ENCODE measurements at regions not wholly inside any gene's neighbourhood (a gene's known extent, or its start where the extent isn't known, plus 50 kb on each side); places are given as distances from the start of the nearest gene placed in this dataset.
"Not testable (repeated sequence)": the region's sequence is repeated elsewhere in the genome, so short reads cannot be mapped to it uniquely, and the experiment has no call there.

DNA sequence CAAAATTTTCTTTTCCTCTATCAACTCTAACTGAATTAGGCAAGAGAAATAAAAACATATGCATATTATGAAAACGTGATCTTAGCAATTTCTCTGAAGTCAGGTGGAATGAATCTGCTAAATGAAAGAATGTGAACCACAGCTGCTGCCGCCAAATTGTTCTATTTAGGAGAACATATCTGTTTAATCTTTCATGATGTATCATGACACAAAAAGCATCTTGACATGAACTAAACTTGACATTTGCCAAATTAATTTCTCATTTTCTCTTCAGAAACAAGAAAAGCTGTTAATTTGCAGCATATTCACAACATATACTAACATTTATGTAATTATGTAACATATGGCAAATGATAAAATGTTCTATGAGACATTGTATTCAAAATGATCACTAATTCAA, 1237.9 kb downstream of the TECRL start:
- Mint-ChIP-seq H3K27me3 (no peaks in the 10 kb centered on the region), H3K36me3 (no peaks in the 10 kb centered on the region), H3K9me3 (ENCODE audit: low read depth) (peaks cover 7% of the 10 kb centered on the region), H3K27ac (no peak overlapping the region), H3K4me1 (ENCODE audit: low read depth) (no peaks in the 10 kb centered on the region), H3K4me3 (no peak overlapping the region)

DNA sequence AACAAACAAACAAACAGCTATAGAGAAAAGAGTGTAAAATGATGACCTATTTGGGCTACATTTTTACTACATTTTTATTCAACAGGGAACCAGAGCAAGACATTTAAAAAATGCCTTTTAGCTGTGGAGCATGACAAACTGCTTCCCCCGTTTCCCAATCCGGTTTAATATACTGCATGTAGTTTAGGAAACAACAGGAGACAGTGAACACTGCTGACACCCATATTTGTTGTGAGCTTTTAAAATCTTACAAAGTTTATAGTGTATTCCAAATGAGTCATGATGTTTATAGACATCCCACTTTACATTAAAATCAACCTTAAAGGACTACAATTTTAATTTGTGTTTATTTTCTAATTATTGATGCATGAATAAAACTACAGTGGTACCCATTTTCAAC, 1238.3 kb downstream of the TECRL start:
- H3K9me3 Mint-ChIP-seq (ENCODE audit: low read depth) = peaks cover 7% of the 10 kb centered on the region
- no peaks in the 10 kb centered on the region for H3K36me3 Mint-ChIP-seq
- no peak overlapping the region for H3K4me3 Mint-ChIP-seq
- H3K4me1 Mint-ChIP-seq (ENCODE audit: low read depth) = no peaks in the 10 kb centered on the region
- H3K27me3 Mint-ChIP-seq = no peaks in the 10 kb centered on the region
- no peak overlapping the region for H3K27ac Mint-ChIP-seq

DNA sequence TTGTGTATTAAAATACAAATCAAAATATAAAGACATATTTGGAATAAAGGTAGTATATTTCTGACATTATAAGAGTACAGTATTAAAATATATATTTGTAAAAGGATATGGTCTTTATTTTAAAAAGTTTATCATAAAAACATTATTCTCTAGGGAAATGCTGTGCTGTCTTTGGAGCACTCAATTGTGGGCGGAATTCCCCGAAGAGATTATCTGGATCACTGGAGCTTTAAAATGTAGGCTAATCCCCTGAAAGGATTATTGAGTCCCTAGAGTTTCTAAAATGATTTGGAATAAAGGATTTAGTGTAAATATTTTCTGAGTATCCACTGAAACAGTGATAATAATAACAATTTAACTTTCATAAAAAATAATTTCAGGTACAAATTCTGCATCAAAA, 1239.4 kb downstream of the TECRL start:
- Mint-ChIP-seq H3K9me3 (ENCODE audit: low read depth) (peaks cover 7% of the 10 kb centered on the region), H3K36me3 (no peaks in the 10 kb centered on the region), H3K27ac (no peak overlapping the region), H3K4me1 (ENCODE audit: low read depth) (no peaks in the 10 kb centered on the region), H3K4me3 (no peak overlapping the region), H3K27me3 (no peaks in the 10 kb centered on the region)

DNA sequence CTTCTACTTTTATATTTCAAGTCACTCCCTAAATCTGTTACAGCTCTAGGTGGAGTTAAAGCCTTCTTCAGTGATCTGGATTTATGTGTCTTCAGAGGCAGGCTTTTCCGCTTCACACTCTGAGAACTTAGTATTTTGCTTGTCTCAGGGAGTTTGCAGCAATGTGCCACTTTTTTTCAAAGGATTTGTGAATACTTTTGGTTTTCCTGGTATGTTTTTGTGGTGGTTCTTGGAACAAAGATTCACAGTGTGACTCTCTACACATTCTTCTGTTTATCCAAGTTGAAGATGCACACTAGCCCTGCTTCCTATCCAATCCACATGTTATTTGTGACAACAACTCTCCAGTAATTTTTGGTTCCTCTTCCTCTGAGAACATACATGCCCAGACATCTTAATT, 1253.7 kb downstream of the TECRL start:
- Mint-ChIP-seq H3K4me1 (ENCODE audit: low read depth) (no peaks in the 10 kb centered on the region), H3K27ac (no peak overlapping the region), H3K9me3 (ENCODE audit: low read depth) (peaks cover 22% of the 10 kb centered on the region), H3K4me3 (no peak overlapping the region), H3K36me3 (no peaks in the 10 kb centered on the region), H3K27me3 (no peaks in the 10 kb centered on the region)

DNA sequence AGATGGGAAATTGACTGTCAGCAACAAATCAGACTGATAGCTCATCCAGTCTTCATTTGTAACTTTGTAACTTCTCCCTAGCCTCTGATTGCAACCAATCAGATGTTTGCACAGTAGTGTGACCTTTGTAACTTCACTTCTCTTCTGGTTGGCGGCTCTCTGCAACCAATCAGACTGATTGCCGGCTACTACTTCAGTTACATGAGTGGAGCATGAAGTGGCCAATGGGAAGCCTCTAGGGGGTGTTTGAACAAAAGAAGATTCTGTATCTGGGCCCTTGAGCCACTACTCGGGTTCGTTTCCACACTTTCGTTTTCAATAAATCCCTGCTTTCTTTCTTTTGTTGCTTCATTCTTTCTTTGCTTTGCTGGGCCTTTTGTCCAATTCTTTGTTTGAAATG, 1285.8 kb downstream of the TECRL start:
- Mint-ChIP-seq H3K27me3 (no peaks in the 10 kb centered on the region), H3K9me3 (ENCODE audit: low read depth) (peaks cover 11% of the 10 kb centered on the region), H3K4me1 (ENCODE audit: low read depth) (no peaks in the 10 kb centered on the region), H3K4me3 (no peak overlapping the region), H3K27ac (no peak overlapping the region), H3K36me3 (no peaks in the 10 kb centered on the region)

DNA sequence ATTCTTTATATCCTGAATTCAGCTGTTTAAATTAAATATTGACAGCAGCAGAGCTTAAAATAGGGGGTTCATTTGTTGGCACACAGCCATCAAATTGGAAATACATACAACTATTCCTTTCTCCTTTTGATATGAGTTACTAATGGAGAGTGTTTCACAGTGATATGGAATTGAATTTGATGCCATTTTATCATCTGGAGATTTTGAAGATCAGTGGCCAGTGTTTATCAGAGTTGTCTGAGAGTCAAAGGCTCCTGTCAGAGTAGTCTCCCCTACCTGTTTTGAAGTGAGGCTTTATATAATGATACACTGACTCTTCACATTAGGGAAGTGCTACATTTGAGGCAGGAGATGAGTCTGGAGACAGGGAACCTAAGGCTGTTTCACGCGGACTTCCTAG, 1286.3 kb downstream of the TECRL start:
- Mint-ChIP-seq H3K27ac (no peak overlapping the region), H3K4me3 (no peak overlapping the region)

DNA sequence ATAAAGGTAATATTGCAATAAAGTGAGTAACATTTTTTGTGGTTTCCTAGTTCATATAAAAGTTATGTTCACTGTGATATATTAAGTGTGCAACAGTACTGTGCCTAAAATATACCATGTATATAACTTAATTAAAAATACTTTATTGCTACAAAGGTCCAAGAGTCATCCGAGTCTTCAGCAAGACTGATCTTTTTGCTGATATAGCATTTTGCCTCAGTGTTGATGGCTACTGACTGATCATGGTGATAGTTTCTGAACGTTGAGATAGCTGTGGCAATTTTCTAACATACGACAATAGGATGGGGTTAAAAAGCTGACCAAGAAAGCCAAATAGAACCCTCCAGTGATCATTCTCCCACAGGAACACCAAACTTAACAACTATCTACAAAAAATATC, 1302.7 kb downstream of the TECRL start:
- H3K36me3 Mint-ChIP-seq = no peaks in the 10 kb centered on the region
- H3K4me1 Mint-ChIP-seq (ENCODE audit: low read depth) = no peaks in the 10 kb centered on the region
- H3K9me3 Mint-ChIP-seq (ENCODE audit: low read depth) = peaks cover 6% of the 10 kb centered on the region
- H3K27ac Mint-ChIP-seq = no peak overlapping the region
- no peaks in the 10 kb centered on the region for H3K27me3 Mint-ChIP-seq
- no peak overlapping the region for H3K4me3 Mint-ChIP-seq

More for the DNA sequence above, 1286.3 kb downstream of the TECRL start:
- H3K36me3 Mint-ChIP-seq = no peaks in the 10 kb centered on the region
- no peaks in the 10 kb centered on the region for H3K27me3 Mint-ChIP-seq
- H3K9me3 Mint-ChIP-seq (ENCODE audit: low read depth) = peaks cover 11% of the 10 kb centered on the region
- no peaks in the 10 kb centered on the region for H3K4me1 Mint-ChIP-seq (ENCODE audit: low read depth)

DNA sequence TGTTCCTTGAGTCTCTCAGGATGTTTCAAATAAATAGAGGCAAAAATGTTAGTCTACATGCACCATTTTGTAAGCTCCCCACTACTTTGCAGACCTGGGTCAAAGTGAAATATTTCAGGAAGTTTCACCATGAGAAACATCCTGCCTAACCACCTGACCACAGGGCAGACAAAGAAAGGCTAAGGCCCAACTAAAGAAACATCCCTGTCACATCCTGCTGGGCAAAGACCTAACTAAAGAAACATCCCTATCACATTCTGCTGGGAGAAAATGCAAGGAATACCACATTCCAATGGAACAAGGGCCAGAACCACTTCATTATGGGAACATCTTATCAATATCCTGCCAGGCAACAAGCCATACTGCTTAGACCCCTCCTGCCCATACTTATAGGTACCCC, 1303.4 kb downstream of the TECRL start:
- no peaks in the 10 kb centered on the region for H3K4me1 Mint-ChIP-seq (ENCODE audit: low read depth)
- no peak overlapping the region for H3K4me3 Mint-ChIP-seq
- H3K27me3 Mint-ChIP-seq = no peaks in the 10 kb centered on the region
- no peaks in the 10 kb centered on the region for H3K36me3 Mint-ChIP-seq
- peaks cover 6% of the 10 kb centered on the region for H3K9me3 Mint-ChIP-seq (ENCODE audit: low read depth)
- H3K27ac Mint-ChIP-seq = no peak overlapping the region

DNA sequence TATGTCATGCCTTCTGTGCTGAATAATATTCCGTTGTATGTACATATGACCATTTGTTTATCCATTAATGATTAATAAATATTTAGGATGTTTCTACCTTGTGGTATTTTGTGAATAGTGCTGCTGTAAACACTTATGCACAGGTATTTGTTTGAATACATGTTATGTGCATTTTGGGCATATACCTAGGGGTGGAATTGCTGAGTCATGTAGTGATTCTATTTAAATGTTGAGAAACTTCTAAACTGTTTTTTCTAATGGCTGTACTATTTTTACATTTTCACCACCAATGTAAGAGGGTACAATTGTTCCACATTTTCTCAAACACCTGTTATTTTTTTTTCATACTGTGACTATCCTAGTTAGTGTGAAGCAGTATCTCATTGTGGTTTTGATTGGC, 1318.6 kb downstream of the TECRL start:
- H3K36me3 Mint-ChIP-seq = no peaks in the 10 kb centered on the region
- H3K9me3 Mint-ChIP-seq (ENCODE audit: low read depth) = peaks cover 9% of the 10 kb centered on the region
- H3K27ac Mint-ChIP-seq = no peak overlapping the region
- H3K4me1 Mint-ChIP-seq (ENCODE audit: low read depth) = no peaks in the 10 kb centered on the region
- H3K4me3 Mint-ChIP-seq = no peak overlapping the region
- no peaks in the 10 kb centered on the region for H3K27me3 Mint-ChIP-seq

DNA sequence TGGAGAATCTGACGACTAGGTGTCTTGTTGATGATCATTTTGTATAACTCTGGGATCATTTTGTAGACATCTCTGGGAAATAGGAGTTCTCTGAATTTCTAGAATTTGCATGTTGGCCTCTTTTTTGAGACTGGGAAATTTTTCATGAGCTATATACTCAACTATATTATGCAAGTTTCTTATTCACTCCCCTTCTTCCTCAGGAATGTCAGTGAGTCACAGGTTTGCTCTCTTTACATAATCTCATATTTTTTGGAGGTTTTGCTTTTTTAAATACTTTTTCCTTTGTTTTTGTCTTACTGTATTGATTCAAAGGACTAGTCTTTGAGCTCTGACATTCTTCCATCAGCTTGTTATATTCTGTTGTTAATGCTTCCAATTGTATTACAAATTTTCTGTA, 1324.2 kb downstream of the TECRL start:
- Mint-ChIP-seq H3K36me3 (no peaks in the 10 kb centered on the region), H3K4me1 (ENCODE audit: low read depth) (no peaks in the 10 kb centered on the region), H3K27ac (no peak overlapping the region)

DNA sequence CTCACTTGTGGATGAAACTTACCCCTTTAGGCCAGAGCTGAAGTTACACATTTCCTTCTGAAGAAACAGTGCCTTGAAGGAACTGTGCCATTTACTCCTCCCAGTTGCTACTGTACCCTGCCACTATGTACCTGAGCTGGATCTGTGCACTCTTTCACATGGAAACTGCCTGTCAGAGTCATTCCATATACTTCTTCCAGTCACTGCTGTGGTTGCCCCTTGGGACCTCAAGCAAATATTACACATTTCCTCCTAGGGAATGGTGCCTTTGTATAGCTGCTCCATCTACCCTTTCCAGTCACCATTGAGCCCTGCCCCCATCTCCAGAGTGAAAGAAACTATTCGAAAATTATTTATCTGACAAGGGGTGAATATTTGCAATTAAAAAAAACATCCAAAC, 1328.3 kb downstream of the TECRL start:
- Mint-ChIP-seq H3K4me3 (no peak overlapping the region), H3K27ac (no peak overlapping the region), H3K36me3 (no peaks in the 10 kb centered on the region), H3K4me1 (ENCODE audit: low read depth) (no peaks in the 10 kb centered on the region), H3K9me3 (ENCODE audit: low read depth) (peaks cover 4% of the 10 kb centered on the region), H3K27me3 (no peaks in the 10 kb centered on the region)

More for the DNA sequence above, 1324.2 kb downstream of the TECRL start:
- H3K27me3 Mint-ChIP-seq = no peaks in the 10 kb centered on the region
- no peak overlapping the region for H3K4me3 Mint-ChIP-seq
- H3K9me3 Mint-ChIP-seq (ENCODE audit: low read depth) = peaks cover 5% of the 10 kb centered on the region

DNA sequence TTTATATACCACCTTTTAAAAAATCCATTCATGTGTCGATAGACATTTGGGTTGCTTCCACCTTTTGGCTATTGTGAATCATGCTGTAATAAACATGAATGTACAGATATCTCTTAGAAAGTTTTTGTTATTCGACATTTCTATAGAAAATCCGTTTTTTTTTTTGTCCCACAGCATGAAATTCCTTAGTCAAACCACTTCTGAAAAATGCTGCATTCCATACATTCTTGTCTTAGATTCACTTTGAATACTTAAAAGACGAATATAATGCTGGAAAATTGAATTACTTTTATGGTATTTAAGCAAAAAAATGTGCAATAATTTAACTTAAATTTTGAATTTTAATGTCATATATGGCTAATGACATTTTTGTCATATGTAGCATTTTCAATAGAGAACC, 1345.5 kb downstream of the TECRL start:
- Mint-ChIP-seq H3K36me3 (no peaks in the 10 kb centered on the region), H3K9me3 (ENCODE audit: low read depth) (peaks cover 23% of the 10 kb centered on the region), H3K27ac (no peak overlapping the region), H3K4me3 (no peak overlapping the region), H3K4me1 (ENCODE audit: low read depth) (no peaks in the 10 kb centered on the region), H3K27me3 (no peaks in the 10 kb centered on the region)

DNA sequence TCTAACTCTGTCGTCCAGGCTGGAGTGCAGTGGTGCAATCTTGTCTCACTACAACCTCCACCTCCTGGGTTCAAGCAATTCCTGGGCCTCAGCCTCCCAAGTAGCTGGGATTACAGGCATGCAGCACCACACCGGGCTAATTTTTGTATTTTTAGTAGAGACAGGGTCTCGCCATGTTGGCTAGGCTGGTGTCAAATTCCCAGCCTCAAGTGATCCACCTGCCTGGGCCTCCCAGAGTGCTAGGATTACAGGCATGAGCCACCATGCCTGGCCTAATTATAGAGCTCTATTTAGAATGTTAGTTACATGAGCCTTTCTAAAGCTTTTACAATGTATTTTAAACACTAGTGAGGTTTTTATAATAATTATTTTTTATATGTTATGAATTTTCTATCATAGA, 1346.4 kb downstream of the TECRL start:
- not testable (repeated sequence) for H3K27me3 Mint-ChIP-seq; H3K36me3 Mint-ChIP-seq; H3K27ac Mint-ChIP-seq; H3K4me1 Mint-ChIP-seq (ENCODE audit: low read depth); H3K4me3 Mint-ChIP-seq
- peaks cover 22% of the 10 kb centered on the region for H3K9me3 Mint-ChIP-seq (ENCODE audit: low read depth)

DNA sequence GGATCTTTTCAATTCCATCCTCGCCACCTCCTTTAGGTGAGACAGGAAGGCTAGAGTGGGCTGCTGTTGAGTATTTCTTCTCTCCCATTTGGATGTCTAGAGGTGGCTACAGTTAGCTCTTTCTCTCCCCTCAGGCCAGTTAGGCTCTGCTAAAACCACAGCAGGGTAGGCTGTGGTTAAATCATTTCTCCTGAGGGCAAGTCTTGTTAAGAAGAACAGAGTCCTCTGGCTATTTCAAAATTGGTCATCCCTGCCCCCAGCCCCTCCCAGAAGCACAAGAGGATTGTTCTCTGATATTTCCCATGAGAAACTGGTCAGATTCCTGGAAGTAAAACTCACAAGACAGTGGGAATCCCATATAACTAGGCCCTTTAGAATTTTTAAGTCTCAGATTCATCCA, 1359.5 kb downstream of the TECRL start:
- peaks cover 3% of the 10 kb centered on the region for H3K9me3 Mint-ChIP-seq (ENCODE audit: low read depth)
- no peak overlapping the region for H3K27ac Mint-ChIP-seq
- H3K27me3 Mint-ChIP-seq = no peaks in the 10 kb centered on the region
- H3K36me3 Mint-ChIP-seq = no peaks in the 10 kb centered on the region
- H3K4me1 Mint-ChIP-seq (ENCODE audit: low read depth) = no peaks in the 10 kb centered on the region
- H3K4me3 Mint-ChIP-seq = no peak overlapping the region

DNA sequence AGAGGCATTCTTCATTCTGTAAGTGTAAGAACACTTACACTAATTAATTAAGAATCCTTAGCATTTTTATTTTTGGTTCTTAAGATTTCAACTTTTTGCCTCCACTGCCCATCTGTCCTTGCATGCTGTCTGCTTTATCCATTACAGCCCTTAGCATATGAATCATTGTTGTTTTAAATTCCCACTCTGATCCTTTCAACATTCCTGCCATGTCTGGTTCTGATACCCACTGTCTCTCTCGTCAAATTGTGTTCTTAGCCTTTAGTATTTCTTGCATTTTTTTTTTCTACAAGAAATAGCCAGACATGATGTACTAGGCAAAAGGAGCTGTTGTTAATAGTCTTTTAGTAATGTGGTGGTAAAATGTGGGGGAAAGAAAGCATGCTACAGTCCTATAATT, 1360.0 kb downstream of the TECRL start:
- Mint-ChIP-seq H3K9me3 (ENCODE audit: low read depth) (peaks cover 3% of the 10 kb centered on the region), H3K4me3 (no peak overlapping the region), H3K4me1 (ENCODE audit: low read depth) (no peaks in the 10 kb centered on the region), H3K27ac (no peak overlapping the region), H3K36me3 (no peaks in the 10 kb centered on the region), H3K27me3 (no peaks in the 10 kb centered on the region)

DNA sequence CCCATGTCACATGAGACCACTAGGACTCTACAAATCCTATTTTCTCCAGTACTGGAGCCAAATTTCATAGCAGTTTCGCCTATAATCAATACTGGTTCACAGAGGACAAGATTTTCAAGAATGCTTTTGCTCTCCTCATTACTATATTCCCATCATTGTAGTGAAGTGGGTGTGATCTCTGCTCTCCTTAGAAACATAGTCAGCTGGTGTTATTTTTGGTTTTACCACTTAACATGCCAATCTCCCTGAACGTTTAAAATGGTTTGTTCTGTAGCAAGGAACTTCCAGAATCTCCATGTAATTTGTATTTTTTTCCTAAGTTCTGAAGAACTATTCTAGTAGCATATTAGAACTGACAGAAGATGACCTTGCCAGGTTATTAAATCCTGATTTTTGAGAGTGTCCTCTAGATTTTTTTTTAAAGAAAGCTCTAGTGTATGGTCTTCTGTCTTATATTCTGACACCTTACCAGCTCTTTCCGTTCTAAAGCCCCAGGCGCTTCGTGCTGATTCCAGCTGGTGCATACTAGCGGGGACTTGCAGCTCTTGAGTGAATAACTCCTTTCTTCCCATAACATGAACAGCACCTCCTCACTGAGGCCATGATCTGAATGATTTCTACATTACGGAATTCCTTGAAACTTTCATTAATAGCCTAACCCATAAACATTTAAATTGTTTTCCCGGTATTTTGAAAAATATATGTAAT, 1372.9 kb downstream of the TECRL start:
- Mint-ChIP-seq H3K9me3 (ENCODE audit: low read depth) (peaks cover 19% of the 10 kb centered on the region), H3K4me3 (no peak overlapping the region), H3K36me3 (no peaks in the 10 kb centered on the region), H3K27ac (no peak overlapping the region), H3K4me1 (ENCODE audit: low read depth) (no peaks in the 10 kb centered on the region), H3K27me3 (no peaks in the 10 kb centered on the region)

All from activated naive CD8-positive, alpha-beta T cell (primary cell).